ENCODE measurements at regions not wholly inside any gene's neighbourhood (a gene's known extent, or its start where the extent isn't known, plus 50 kb on each side); places are given as distances from the start of the nearest gene placed in this dataset.

DNA sequence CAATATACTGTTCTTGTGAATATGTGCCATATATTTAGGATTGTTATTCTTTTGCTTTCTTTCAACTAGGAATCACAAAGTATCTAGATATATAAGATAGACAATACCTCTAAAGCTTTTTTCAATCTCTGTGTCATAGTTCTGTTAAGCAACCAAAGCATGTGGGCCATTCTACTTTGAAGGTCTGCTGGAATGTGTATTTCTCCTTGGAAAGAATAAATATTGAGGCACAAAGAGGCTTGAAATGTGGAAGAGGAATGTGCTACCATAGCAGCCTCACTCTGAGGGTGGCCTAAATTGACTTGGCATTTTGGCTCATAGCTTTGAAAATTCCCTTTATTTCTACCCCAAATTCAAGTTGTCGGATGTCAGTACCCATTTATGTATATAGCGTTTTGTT, 488.5 kb upstream of the MAN1A1 start:
- TF ChIP-seq CTCF (IDR thresholded peaks at IDR 0.05) = no peak
- TF ChIP-seq POLR2A (IDR thresholded peaks at IDR 0.05) = no peak
- TF ChIP-seq POLR2AphosphoS5 (IDR thresholded peaks at IDR 0.05) = no peak

Measured in gastroesophageal sphincter (tissue), 3 donors.